HT-29 (cell line): ENCODE measurements at regions not wholly inside any gene's neighbourhood (a gene's known extent, or its start where the extent isn't known, plus 50 kb on each side); places are given as distances from the start of the nearest gene placed in this dataset.

ENCODE experiments used
- DNase-seq: peaks from one replicate; pipeline ENCODE4 v3.0.0-alpha.2; 2015; ENCODE audit warnings: low spot score

- no peak for DNase-seq
Measured at GRCh38 chr3:43783987-43784639, 93.4 kb downstream of the ABHD5 start.

- no peak for DNase-seq
Measured at GRCh38 chr3:43784640-43785011, 93.9 kb downstream of the ABHD5 start.

- DNase-seq, result no peak
Measured at GRCh38 chr3:43785551-43785950, 94.8 kb downstream of the ABHD5 start.

GRCh38 chr3:43786102-43786501 lies 95.4 kb downstream of the ABHD5 start:
- DNase-seq, result no peak

GRCh38 chr3:43786526-43787305 lies 96.0 kb downstream of the ABHD5 start:
- no peak for DNase-seq

- DNase-seq, result no peak
Measured at GRCh38 chr3:43787330-43787729, 96.6 kb downstream of the ABHD5 start.

GRCh38 chr3:43789028-43789427 lies 98.3 kb downstream of the ABHD5 start:
- DNase-seq, result no peak

- no peak for DNase-seq
Measured at GRCh38 chr3:43790060-43790459, 99.3 kb downstream of the ABHD5 start.

GRCh38 chr3:43790476-43790875 lies 99.7 kb downstream of the ABHD5 start:
- DNase-seq, result no peak

- DNase-seq, result no peak
Measured at GRCh38 chr3:43791246-43791645, 100.5 kb downstream of the ABHD5 start.

GRCh38 chr3:43792904-43793303 lies 102.2 kb downstream of the ABHD5 start:
- DNase-seq, result no peak

- no peak for DNase-seq
Measured at GRCh38 chr3:43793648-43794372, 103.1 kb downstream of the ABHD5 start.

GRCh38 chr3:43794776-43795175 lies 104.0 kb downstream of the ABHD5 start:
- no peak for DNase-seq

GRCh38 chr3:43795491-43795890 lies 104.8 kb downstream of the ABHD5 start:
- DNase-seq, result no peak

GRCh38 chr3:43796041-43796596 lies 105.4 kb downstream of the ABHD5 start:
- no peak for DNase-seq

- no peak for DNase-seq
Measured at GRCh38 chr3:43797794-43798193, 107.1 kb downstream of the ABHD5 start.

GRCh38 chr3:43810797-43811196 lies 120.1 kb downstream of the ABHD5 start:
- no peak for DNase-seq

- no peak for DNase-seq
Measured at GRCh38 chr3:43814461-43814860, 123.7 kb downstream of the ABHD5 start.

GRCh38 chr3:43816372-43816771 lies 125.6 kb downstream of the ABHD5 start:
- DNase-seq, result no peak

- no peak for DNase-seq
Measured at GRCh38 chr3:43817064-43817463, 126.3 kb downstream of the ABHD5 start.

GRCh38 chr3:43817825-43818224 lies 127.1 kb downstream of the ABHD5 start:
- DNase-seq, result no peak

GRCh38 chr3:43818229-43818628 lies 127.5 kb downstream of the ABHD5 start:
- DNase-seq, result no peak
